ENCODE measurements at regions not wholly inside any gene's neighbourhood (a gene's known extent, or its start where the extent isn't known, plus 50 kb on each side); places are given as distances from the start of the nearest gene placed in this dataset.

DNA sequence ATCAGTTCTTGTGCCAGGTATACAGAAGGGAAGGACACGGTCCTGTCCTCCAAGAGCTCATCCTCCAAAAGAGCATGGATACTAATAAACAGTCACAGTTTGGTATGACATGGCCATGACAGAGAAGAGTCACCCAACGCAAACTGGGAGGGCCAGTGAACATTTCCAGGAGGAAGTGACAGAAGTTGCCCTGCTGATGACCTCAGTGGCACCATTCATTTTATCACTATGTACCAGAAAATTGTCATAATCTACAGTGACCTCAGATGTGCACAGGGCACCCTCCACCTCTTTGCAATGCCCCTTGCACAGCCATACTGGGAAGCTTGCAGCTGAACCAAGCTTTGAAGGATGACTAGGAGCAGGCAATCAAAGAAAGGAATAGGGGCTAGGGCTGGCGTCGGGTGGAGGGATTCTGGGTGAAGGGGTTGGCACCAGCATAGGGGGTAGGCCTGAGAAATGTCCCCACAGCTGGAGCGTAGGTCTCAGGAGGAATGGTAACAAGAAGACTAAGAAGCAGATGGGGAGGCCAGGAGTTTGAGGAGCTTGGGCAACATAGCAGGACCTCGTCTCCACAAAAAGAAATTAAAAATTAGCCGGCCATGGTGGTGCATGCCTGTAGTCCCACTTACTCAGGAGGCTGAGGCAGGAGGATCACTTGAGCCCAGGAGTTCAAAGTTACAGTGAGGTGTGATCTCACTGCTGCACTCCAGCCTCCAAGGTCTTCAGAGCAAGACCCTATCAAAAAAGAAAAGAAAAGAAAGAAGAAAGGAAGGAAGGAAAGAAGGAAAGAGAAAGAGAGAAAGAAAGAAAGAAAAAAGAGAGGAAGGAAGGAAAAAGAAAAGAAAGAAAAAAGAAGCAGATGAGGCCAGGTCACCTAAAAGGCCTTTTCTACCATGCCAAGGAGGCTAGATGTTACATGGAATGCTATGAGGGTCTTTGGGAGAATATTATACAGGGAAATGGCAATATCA lies 65.3 kb upstream of the SNX9 start:
- TF ChIP-seq, protein P1, sequence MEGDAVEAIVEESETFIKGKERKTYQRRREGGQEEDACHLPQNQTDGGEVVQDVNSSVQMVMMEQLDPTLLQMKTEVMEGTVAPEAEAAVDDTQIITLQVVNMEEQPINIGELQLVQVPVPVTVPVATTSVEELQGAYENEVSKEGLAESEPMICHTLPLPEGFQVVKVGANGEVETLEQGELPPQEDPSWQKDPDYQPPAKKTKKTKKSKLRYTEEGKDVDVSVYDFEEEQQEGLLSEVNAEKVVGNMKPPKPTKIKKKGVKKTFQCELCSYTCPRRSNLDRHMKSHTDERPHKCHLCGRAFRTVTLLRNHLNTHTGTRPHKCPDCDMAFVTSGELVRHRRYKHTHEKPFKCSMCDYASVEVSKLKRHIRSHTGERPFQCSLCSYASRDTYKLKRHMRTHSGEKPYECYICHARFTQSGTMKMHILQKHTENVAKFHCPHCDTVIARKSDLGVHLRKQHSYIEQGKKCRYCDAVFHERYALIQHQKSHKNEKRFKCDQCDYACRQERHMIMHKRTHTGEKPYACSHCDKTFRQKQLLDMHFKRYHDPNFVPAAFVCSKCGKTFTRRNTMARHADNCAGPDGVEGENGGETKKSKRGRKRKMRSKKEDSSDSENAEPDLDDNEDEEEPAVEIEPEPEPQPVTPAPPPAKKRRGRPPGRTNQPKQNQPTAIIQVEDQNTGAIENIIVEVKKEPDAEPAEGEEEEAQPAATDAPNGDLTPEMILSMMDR (conservative IDR thresholded peaks at IDR 0.05; ENCODE audit: low read depth, low read length) = no peak
- no peak for DNase-seq (ENCODE audit: low read depth)
- H3K4me3 ChIP-seq (ENCODE audit: low read depth, low read length) = no peak overlapping the region

DNA sequence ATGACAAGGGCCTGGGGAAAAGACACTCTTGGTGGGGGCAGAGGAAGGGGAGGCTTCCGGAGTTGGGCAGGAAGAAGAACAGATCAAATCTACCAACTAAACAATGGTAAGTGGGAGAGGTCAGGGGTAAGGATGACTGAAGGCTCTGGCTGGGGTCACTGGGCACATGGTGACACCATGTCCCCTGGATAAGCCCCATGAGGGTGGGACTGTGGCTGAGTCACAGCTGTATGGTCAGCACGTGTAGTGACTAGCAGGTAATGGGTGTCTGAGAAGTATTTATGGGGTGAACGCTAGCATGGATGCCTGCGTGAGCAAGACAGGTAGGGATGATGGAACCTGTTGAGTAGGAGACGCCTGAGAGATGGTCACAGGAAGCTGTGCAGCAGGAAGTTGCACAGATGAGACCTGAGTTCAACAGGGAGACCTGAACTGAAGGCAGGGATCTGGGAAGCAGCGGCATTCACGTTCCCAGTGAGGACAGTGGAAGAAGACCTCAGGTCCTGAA lies 64.5 kb upstream of the SNX9 start:
- DNase-seq (ENCODE audit: low read depth) = no peak
- TF ChIP-seq, protein P1 (conservative IDR thresholded peaks at IDR 0.05; ENCODE audit: low read depth, low read length) = no peak
- no peak overlapping the region for H3K4me3 ChIP-seq (ENCODE audit: low read depth, low read length)

DNA sequence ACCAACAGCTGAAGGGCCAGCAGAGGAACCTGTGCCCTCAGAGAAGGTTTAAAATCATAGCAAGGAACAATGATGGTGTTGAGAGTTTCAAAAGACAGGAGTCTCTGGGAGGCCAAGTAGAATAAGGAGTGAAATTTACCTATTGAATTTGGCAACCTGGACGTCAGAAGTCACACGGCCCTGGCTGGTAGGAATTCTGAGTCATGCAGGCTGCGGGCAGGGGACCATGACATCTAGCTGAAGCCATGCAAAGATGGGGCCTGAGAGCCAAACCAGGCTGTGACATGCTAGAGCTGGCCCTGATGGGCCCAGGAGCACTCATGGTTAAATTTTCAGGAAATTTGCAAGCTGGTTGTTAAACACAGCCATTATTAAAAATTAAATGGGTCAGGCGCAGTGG lies 64.0 kb upstream of the SNX9 start:
- no peak overlapping the region for H3K4me3 ChIP-seq (ENCODE audit: low read depth, low read length)
- peak; percentile 63 for DNase-seq (ENCODE audit: low read depth)
- TF ChIP-seq, protein P1 (conservative IDR thresholded peaks at IDR 0.05; ENCODE audit: low read depth, low read length) = no peak

DNA sequence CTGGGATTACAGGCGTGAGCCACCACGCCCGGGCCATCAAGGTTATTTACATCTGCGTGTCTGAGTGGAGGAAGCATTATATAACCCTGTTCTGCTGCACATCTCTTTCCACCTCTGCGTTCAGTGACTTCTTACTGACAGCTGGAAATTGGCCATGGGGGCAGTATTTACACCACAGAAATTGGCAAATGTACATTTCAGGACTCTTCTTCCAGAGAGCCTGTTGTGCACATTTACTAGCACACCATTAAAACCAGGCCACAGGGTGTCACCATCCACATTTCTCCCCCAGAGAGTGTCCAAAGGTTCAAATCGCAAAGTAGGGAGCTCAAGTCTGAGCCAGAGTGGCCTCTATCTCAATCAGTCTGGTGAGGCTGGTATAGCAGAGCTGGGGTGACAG lies 62.9 kb upstream of the SNX9 start:
- DNase-seq (ENCODE audit: low read depth) = no peak
- TF ChIP-seq, protein P1 (conservative IDR thresholded peaks at IDR 0.05; ENCODE audit: low read depth, low read length) = no peak
- H3K4me3 ChIP-seq (ENCODE audit: low read depth, low read length) = no peak overlapping the region

DNA sequence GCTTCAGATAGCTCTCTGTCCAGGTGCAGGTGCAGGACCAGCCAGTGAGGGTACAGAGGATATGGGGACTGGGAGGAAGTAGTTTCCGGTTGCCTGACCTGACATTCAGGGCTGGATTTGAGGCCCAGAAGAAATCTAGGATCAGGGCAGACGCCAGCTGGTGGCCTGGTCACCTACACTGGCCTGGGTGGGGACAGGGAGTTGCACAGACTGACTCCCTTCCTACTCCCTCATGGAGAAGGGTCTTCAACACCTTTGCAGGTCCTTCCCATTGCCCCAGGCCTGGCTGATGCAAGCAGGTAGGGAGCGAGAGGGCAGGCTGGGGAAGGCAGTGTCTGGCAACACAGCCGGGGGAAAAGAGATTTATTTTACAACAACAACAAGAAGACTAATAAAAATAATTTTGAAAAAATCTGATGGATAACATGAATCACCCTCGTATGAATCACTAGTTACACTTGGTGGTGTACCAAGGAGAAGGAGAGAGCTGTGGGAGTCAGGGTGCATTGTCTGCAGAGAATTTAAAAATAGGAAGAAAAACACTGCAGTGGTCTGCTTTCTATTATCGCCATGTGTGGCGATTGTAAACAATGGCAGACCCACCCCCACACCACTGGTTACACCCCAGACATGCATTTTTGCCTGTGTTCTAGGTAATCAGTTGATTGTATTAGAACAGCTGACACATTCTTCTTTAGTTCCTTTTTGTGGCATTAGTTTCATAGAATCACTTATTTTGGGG lies 62.3 kb upstream of the SNX9 start:
- TF ChIP-seq, protein P1 (conservative IDR thresholded peaks at IDR 0.05; ENCODE audit: low read depth, low read length) = no peak
- DNase-seq (ENCODE audit: low read depth) = peak; percentile 44
- no peak overlapping the region for H3K4me3 ChIP-seq (ENCODE audit: low read depth, low read length)

DNA sequence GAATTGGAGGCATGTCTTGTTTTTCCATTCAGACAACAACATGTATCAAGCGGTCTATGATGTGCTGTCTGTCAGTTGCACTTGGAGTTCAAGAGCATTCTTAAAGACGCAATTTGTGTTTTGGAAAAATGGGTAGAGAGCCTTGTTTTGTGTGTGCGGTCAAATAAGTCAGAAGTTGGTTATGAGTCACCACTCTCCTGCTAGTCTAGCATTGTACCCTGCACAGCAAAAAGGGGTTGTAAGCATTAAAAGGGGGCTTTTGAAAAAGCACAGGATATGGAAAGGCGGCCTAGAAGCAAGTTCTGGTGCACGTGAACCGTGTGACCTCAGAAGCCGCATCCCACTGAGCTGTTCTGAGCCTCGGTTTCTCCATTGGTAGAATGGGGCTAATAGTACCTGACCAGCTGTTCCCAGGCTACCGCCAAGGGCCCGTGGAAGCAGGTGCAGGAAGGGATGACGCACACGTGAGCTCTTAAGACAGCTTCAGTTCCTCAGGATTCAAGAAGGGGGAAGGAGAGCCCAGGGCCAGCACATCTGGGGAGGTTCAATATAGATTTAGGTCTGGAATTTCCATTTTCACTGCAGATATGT lies 61.6 kb upstream of the SNX9 start:
- DNase-seq (ENCODE audit: low read depth) = no peak
- TF ChIP-seq, protein P1 (conservative IDR thresholded peaks at IDR 0.05; ENCODE audit: low read depth, low read length) = no peak

More for the DNA sequence above, 61.6 kb upstream of the SNX9 start:
- H3K4me3 ChIP-seq (ENCODE audit: low read depth, low read length) = no peak overlapping the region
